HFF-Myc (cell line): ENCODE measurements at regions not wholly inside any gene's neighbourhood (a gene's known extent, or its start where the extent isn't known, plus 50 kb on each side); places are given as distances from the start of the nearest gene placed in this dataset.
A peak's percentile ranks its signal among the peaks of the same experiment; 100 is the strongest.

Experiments
- DNase-seq: peaks from one replicate; pipeline ENCODE4 v3.0.0-alpha.2; 2011; ENCODE audit warnings: low read depth; ENCODE audit errors: extremely low read depth
- H3K4me3 ChIP-seq: replicated peaks from 2 replicates; pipeline ENCODE4 v1.5.1; 2011; ENCODE audit warnings: low read depth, mild to moderate bottlenecking, control low read depth, low read length
- TF ChIP-seq, protein P1 (sequence below): IDR thresholded peaks from 2 replicates; pipeline ENCODE4 v1.5.1; 2012; ENCODE audit warnings: mild to moderate bottlenecking, low read depth, low read length, control low read depth; ENCODE audit errors: missing control alignments

DNA sequence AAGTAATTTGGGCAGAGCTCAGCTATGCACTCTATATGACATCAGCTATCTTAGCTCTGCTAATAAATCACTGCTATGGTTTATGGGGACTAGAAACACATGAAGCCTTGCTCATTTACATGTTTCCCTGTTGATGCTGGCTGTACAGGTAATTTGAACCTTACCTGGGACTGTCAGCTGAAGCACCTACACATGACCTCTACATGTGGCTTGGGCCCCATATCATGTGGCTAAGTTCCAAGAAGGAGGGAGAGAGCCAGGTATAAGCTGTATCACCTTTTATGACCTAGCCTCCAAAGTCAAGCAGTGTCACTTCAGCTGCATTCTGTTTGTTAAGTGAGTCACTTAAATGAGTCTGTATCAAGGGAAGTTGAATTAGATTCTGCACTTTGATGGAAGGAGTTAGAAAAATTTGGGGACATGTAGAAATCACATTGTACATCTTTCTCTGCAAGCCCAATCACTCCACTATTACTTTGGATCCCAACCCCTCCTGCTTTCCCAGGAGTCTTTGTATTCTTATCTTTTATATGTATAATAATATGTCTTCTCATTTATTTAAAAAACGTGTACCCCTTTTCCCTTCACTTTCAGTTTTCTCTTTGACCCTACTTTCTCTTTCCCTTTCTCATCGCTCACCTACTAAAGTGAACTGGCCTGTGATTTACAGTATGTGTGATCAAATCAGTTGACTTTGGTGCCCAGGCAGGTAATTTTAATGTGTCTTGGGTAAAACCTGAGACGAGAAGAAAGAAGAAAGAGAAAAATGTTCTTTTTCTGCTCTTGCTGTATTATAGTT, 53.4 kb upstream of the PRKACB start:
- H3K4me3 ChIP-seq = no peak overlapping the region
- DNase-seq = no peak
- TF ChIP-seq, protein P1, sequence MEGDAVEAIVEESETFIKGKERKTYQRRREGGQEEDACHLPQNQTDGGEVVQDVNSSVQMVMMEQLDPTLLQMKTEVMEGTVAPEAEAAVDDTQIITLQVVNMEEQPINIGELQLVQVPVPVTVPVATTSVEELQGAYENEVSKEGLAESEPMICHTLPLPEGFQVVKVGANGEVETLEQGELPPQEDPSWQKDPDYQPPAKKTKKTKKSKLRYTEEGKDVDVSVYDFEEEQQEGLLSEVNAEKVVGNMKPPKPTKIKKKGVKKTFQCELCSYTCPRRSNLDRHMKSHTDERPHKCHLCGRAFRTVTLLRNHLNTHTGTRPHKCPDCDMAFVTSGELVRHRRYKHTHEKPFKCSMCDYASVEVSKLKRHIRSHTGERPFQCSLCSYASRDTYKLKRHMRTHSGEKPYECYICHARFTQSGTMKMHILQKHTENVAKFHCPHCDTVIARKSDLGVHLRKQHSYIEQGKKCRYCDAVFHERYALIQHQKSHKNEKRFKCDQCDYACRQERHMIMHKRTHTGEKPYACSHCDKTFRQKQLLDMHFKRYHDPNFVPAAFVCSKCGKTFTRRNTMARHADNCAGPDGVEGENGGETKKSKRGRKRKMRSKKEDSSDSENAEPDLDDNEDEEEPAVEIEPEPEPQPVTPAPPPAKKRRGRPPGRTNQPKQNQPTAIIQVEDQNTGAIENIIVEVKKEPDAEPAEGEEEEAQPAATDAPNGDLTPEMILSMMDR = no peak

DNA sequence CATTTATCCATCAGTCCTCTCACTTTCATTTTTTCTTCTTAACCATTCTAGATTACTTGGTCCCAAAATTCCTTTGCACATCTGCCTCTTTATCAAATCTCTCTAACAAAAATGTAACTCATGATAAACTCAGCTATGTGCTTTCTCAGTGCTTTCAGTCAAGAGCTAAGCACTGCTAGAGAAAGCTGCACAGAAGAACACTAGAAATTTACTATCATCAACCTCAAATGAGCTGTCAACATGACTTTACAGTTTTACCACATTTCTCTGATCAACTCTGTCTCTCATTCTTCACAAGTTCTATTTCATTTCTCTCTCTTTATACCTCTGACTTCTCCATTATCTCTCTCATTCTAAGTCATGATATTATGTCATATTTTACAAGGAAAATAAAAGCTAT, 54.2 kb upstream of the PRKACB start:
- DNase-seq = no peak
- H3K4me3 ChIP-seq = no peak overlapping the region
- TF ChIP-seq, protein P1 = no peak

DNA sequence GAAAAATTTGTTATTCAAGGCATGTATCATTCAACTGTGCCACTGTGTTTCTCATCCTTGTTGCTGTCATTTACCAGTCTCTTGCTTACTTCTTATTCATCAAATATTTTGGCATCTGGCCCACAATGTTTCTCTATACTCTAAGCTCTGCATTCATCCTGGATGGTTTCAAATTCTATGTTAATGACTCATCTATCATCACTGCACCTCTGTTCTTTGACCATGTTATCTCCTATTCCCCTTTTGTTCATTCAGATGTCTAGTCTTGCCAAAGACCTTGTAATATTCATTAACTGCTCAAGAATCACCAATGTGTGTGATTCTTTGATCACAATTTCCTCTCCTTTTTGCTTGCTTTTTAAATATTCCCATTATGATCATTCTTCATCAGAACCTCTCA, 54.6 kb upstream of the PRKACB start:
- DNase-seq = no peak
- no peak overlapping the region for H3K4me3 ChIP-seq
- TF ChIP-seq, protein P1 = no peak

DNA sequence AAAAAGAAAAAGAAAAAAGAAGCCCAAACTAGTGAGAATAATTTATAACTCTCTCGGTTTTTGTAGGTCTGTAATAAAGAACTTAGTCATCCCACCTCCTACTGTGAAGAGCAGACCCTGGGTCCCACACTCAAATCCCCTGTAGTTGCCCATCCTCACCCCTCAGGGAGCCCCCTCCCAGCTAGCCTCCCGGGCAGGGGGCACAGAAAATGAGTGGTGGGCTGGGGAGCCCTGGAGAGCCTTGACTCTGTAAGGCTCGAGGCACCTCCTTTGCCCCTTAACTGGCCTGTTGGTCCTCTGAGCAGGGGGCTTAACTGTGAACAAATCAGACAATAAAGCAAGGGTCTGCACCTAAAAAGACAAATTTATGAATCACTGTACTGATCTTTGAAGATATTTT, 57.5 kb upstream of the PRKACB start:
- DNase-seq = no peak
- no peak overlapping the region for H3K4me3 ChIP-seq
- TF ChIP-seq, protein P1 = no peak

DNA sequence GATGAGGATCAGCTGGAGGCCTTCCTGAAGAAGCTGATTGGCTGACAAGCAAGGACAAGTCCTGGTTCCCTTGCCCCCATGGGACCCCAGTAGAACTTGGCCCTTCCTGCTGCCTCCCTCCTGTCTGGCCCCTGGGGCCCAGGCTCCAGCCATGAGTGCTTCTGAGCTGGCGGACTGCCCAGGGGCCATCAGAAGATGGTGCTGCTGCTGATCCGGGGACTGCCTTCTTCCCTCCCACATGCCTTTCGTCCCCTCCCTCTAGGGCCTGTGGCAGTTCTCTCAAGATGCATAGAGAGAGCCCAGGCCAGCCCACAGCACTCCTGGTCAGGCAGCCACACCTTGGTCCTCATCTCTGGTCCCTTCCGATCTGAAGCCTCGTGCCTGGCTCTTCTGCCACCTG, 57.9 kb upstream of the PRKACB start:
- TF ChIP-seq, protein P1 = no peak
- no peak for DNase-seq
- H3K4me3 ChIP-seq = no peak overlapping the region

DNA sequence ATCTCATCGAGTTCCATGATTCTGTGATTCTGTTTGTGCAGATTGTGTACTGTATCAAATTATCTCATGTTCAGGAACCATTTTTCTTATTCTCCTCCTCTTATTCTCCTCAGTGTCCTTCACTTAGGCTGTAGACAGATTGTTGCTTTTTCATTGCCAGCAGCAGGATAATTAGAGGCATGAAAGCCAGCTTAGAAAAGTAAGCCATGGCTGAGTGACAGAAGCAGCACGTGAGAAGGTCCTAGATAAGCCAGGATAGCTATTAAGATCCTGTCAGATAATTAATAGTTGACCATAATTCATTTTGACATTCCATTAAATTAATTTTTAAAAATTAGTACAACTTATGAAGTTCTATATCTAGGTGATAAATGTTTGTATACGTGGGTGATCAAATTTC, 60.8 kb upstream of the PRKACB start:
- H3K4me3 ChIP-seq = no peak overlapping the region
- DNase-seq = no peak
- TF ChIP-seq, protein P1 = no peak

DNA sequence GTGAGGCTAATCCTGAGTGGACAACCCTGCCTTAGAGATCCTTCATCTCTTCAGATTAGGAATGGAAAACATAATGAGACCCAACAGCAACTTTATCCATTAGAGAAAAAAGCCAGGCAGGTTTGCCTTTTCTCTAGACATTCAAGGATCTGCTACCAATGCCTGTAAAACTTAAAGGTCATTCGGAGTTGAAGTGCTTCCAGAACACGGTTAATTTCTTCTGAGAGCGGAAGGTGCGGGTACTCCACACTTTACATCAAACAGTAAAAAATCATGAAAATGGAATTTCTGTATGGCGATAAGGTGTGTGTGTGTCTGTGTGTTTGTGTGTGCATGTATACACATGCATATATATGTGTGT, 65.2 kb upstream of the PRKACB start:
- H3K4me3 ChIP-seq = peak overlapping the region; percentile 90
- DNase-seq = no peak
- TF ChIP-seq, protein P1 = no peak
